K562 (cell line): ENCODE measurements at regions not wholly inside any gene's neighbourhood (a gene's known extent, or its start where the extent isn't known, plus 50 kb on each side); places are given as distances from the start of the nearest gene placed in this dataset.

Experiments used
- ATAC-seq: fragments of 200-7000 bp; cut with Tn5 transposase; 3 replicates; pipeline ENCODE4 v1.9.1; 2020; ENCODE audit warnings: moderate library complexity
- BruUV-seq: library from RNA; stranded (reverse); fragments of 400-500 nt; replicated peaks from 2 replicates; lab custom pipeline; 2021; lab: Mats Ljungman, UMichigan
- CTCF ChIA-PET: fragments of 300-600 bp; formaldehyde crosslinking; extraction: SDS; loops from one replicate; lab custom pipeline; 2021; ENCODE audit warnings: low intra/inter-chr PET ratio; lab: Yijun Ruan, JAX
- POLR2A ChIA-PET: fragments of 300-600, 350-650 bp; sonication (Branson Sonifier 250); formaldehyde crosslinking; extraction: SDS; loops from one replicate; lab custom pipeline; 2021; ENCODE audit warnings: antibody characterized with exemption, inconsistent platforms; lab: Yijun Ruan, JAX
- DNase-seq, 4 experiments: peaks; one replicate each; pipeline versions ENCODE4 v3.0.0 to v3.0.0-alpha.2; 2011 to 2018; ENCODE audit warnings: low spot score in 3 of 4, mixed read lengths in 3 of 4; ENCODE audit errors: extremely low read depth in 1 of 4
- FAIRE-seq: peaks from 2 replicates; lab custom pipeline; 2011; peaks lifted over from hg19 to GRCh38; lab: Jason Lieb, UNC
- H2AFZ ChIP-seq: 2 replicates; pipeline ENCODE4 v1.6.0; 2011; ENCODE audit warnings: low read depth, low read length, control low read depth, inconsistent platforms
- H3K27ac ChIP-seq: fragments of 200-600 bp; 3 replicates; pipeline ENCODE4 v1.8.0; 2011; ENCODE audit warnings: low read depth, mild to moderate bottlenecking, control low read depth, inconsistent platforms, low read length, moderate library complexity, mixed read lengths; ENCODE audit errors: extremely low read depth
- H3K27me3 ChIP-seq, 2 experiments: fragments of 300-600 bp in 1 of 2; 2 replicates in 1 of 2; 3 replicates in 1 of 2; pipeline versions ENCODE4 v1.6.0 to v1.8.0; 2011; ENCODE audit warnings: inconsistent platforms in 2 of 2, low read length in 2 of 2, mild to moderate bottlenecking in 1 of 2, mixed read lengths in 1 of 2, moderate library complexity in 1 of 2; ENCODE audit not compliant: control insufficient read depth in 2 of 2, insufficient read depth in 2 of 2
- H3K36me3 ChIP-seq: fragments of 300-600 bp; 3 replicates; pipeline ENCODE4 v1.8.0; 2011; ENCODE audit warnings: mild to moderate bottlenecking, low read length, inconsistent platforms; ENCODE audit not compliant: control insufficient read depth, insufficient read depth
- H3K4me1 ChIP-seq, 2 experiments: fragments of 200-600 bp in 1 of 2; replicated peaks in 1 of 2; 2 replicates in 1 of 2; 3 replicates in 1 of 2; pipeline versions ENCODE4 v1.5.1 to v1.8.0; 2011; ENCODE audit warnings: inconsistent platforms in 2 of 2, low read length in 2 of 2, mild to moderate bottlenecking in 1 of 2, mixed read lengths in 1 of 2, moderate library complexity in 1 of 2; ENCODE audit not compliant: control insufficient read depth in 2 of 2, insufficient read depth in 2 of 2
- H3K4me2 ChIP-seq: 2 replicates; pipeline ENCODE4 v1.6.1; 2011; ENCODE audit warnings: low read length, control low read depth, inconsistent platforms, mixed read lengths; ENCODE audit not compliant: insufficient read depth
- H3K4me3 ChIP-seq: fragments of 200-600 bp; sonication (generic), shearing (Covaris generic); 2 replicates; pipeline ENCODE4 v1.5.1; 2016; ENCODE audit warnings: control low read depth, inconsistent platforms
- H3K79me2 ChIP-seq: fragments of 200-600 bp; 3 replicates; pipeline ENCODE4 v1.8.0; 2011; ENCODE audit warnings: low read length, inconsistent platforms; ENCODE audit not compliant: control insufficient read depth, insufficient read depth
- H3K9ac ChIP-seq, 2 experiments: 2 replicates each; pipeline versions ENCODE4 v1.6.0 to v1.6.1; 2011; ENCODE audit warnings: low read depth in 2 of 2, low read length in 2 of 2, control low read depth in 1 of 2, inconsistent platforms in 1 of 2, mild to moderate bottlenecking in 1 of 2, mixed read lengths in 1 of 2; ENCODE audit not compliant: insufficient read depth in 1 of 2
- H3K9me1 ChIP-seq: one replicate; pipeline ENCODE4 v1.6.0; 2011; ENCODE audit warnings: inconsistent platforms, mild to moderate bottlenecking, low read length, moderate library complexity; ENCODE audit not compliant: control insufficient read depth, insufficient read depth
- H3K9me3 ChIP-seq: replicated peaks from 2 replicates; pipeline ENCODE4 v1.5.1; 2011; ENCODE audit warnings: low read depth, low read length, inconsistent platforms; ENCODE audit not compliant: control insufficient read depth, insufficient read depth
- H4K20me1 ChIP-seq: replicated peaks from 2 replicates; pipeline ENCODE4 v1.6.1; 2011; ENCODE audit warnings: low read length, inconsistent platforms, mixed read lengths; ENCODE audit not compliant: control insufficient read depth, insufficient read depth
- BHLHE40 ChIP-seq: IDR thresholded peaks from 2 replicates; pipeline ENCODE4 v1.6.1; 2011; ENCODE audit warnings: low read length, improper control_type of control experiment
- C11orf30 ChIP-seq: fragments of 450-650 bp; IDR thresholded peaks from 2 replicates; pipeline ENCODE4 v1.6.1; 2016; ENCODE audit warnings: low read depth, mild to moderate bottlenecking
- MAZ ChIP-seq, 2 experiments: fragments of 450-650 bp in 1 of 2; sonication (generic) in 1 of 2; formaldehyde crosslinking; IDR thresholded peaks in 1 of 2; conservative IDR thresholded peaks in 1 of 2; 2 replicates each; pipeline versions ENCODE4 v1.4.0 to v1.5.0; 2020; ENCODE audit warnings: mild to moderate bottlenecking in 1 of 2, missing genetic modification reagents in 1 of 2
- NR4A1 ChIP-seq, 2 experiments: fragments of 250-450 bp in 1 of 2; fragments of 450-650 bp in 1 of 2; sonication (Bioruptor Pico) in 1 of 2; IDR thresholded peaks; 2 replicates each; pipeline versions ENCODE4 v1.4.0 to v1.6.1; 2016 to 2020; ENCODE audit warnings: mild to moderate bottlenecking in 2 of 2, missing compliant biosample characterization in 1 of 2, missing genetic modification characterization in 1 of 2, moderate library complexity in 1 of 2
- RAD21 ChIP-seq, 2 experiments: fragments of 250-450 bp in 1 of 2; fragments of 450-650 bp in 1 of 2; sonication (Bioruptor Pico) in 1 of 2; formaldehyde crosslinking in 1 of 2; IDR thresholded peaks in 1 of 2; conservative IDR thresholded peaks in 1 of 2; 2 replicates each; pipeline versions ENCODE4 v1.4.0 to v1.8.0; 2020 to 2022; ENCODE audit warnings: mild to moderate bottlenecking in 2 of 2, moderate library complexity in 1 of 2
- WGBS: fragments of 100-300 bp; shearing (Covaris generic); methylation state at CpG from one replicate; pipeline ENCODE4 v1.1.6; 2016; ENCODE audit warnings: low coverage, mixed read lengths; ENCODE audit not compliant: insufficient coverage; ENCODE audit errors: missing lambda C conversion rate; 5-methylcytosine and 5-hydroxymethylcytosine counted together
- in situ Hi-C: fragments of 300-500 bp; cut with MboI; formaldehyde crosslinking; loops from 4 replicates; pipeline ENCODE4 v1.15.0; 2018; ENCODE audit warnings: inconsistent platforms, mixed read lengths
- intact Hi-C: fragments of 100-400 bp; cut with micrococcal nuclease; formaldehyde crosslinking; loops from 2 replicates; pipeline ENCODE4 v1.14.2; 2022
- TF ChIP-seq, protein P1 (sequence below): fragments of 450-650 bp; IDR thresholded peaks from 2 replicates; pipeline ENCODE4 v1.7.0; 2016; ENCODE audit warnings: borderline replicate concordance
- TF ChIP-seq, protein P2 (sequence below): fragments of 450-650 bp; IDR thresholded peaks from 2 replicates; pipeline ENCODE4 v1.6.1; 2016; ENCODE audit warnings: mild to moderate bottlenecking
- TF ChIP-seq, protein P3 (sequence below), 2 experiments: fragments of 450-650 bp in 1 of 2; sonication (generic) in 1 of 2; formaldehyde crosslinking in 1 of 2; IDR thresholded peaks in 1 of 2; conservative IDR thresholded peaks in 1 of 2; 2 replicates each; pipeline versions ENCODE4 v1.6.1 to v1.8.1; 2016 to 2023; ENCODE audit warnings: mild to moderate bottlenecking in 2 of 2, moderate library complexity in 2 of 2, inconsistent platforms in 1 of 2, missing genetic modification reagents in 1 of 2
- TF ChIP-seq, protein P4 (sequence below): fragments of 450-650 bp; formaldehyde crosslinking; IDR thresholded peaks from 2 replicates; pipeline ENCODE4 v1.4.0; 2022; ENCODE audit warnings: mild to moderate bottlenecking, moderate library complexity
- TF ChIP-seq, protein P5 (sequence below): sonication (generic); formaldehyde crosslinking; IDR thresholded peaks from 2 replicates; pipeline ENCODE4 v1.8.0; 2022; ENCODE audit warnings: missing genetic modification reagents, mild to moderate bottlenecking, moderate library complexity, borderline replicate concordance

DNA sequence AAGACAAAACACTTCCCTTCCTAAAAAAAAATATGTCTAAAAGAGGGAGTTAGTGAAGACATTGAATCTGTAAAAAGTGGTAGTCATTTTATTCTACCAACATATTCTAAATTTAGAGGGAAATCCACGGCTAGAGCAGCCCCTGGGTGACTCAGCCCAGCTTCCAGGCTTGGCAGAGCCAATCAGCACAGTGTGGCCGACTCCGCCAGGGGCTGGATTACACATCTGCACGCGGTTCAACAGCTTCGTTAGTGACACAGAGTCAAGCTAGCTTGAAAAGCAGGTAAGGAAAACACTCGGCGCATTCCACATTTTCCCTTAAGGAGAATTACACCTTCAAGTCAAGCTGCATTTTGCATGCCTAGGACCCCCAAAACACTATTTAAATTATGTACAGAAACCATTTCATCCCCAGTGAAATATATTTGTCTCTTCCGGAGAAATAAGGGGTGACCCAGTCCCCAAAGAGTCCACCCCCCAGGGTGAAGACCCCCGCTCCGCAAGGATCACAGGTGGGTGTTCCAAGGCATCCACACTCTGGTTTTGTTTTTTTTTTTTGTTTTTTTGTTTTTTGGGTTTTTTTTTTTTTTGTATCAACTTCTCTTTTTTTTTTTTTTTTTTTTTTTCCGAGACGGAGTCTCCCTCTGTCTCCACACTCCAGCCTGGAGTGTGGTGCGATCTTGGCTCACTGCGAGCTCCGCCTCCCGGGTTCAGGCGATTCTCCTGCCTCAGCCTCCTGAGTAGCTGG is 58.4 kb upstream of the ARID1B start:
- Histone ChIP-seq H3K4me1 (peaks cover 33% of the 10 kb centered on the region in 2 experiments), H3K4me2 (no peak overlapping the region), H2AFZ (peak overlapping the region; percentile 99), H3K9ac (peak overlapping the region; percentile 77 to 92), H3K9me3 (no peaks in the 10 kb centered on the region; the same call in 1 of the 2 replicates), H3K4me3 (no peak overlapping the region), H3K79me2 (no peaks in the 10 kb centered on the region), H3K27me3 (no peaks in the 10 kb centered on the region), H3K36me3 (no peaks in the 10 kb centered on the region), H3K9me1 (no peaks in the 10 kb centered on the region), H3K27ac (peak overlapping the region; percentile 90), H4K20me1 (no peaks in the 10 kb centered on the region)
- in situ Hi-C loops (no loop called here), intact Hi-C loops (loop anchor here (2.0 kb wide), 1 partner anchor 30 kb away; no protein-coding TSS in a partner anchor)
- ChIA-PET POLR2A (interaction anchor here (0.6 to 1.2 kb wide), 6 partner anchors 9 to 62 kb away, joined by 3 to 5 read pairs (median 3); no protein-coding TSS in a partner anchor), CTCF (no interaction called here)
- ATAC-seq (peak; percentile 49), FAIRE-seq (peak; percentile 79), DNase-seq (peak; percentile 68 to 81 (median 72))
- 64% methylated on average over 16 of the region's 18 CpGs for WGBS
- no TSS peak for BruUV-seq
- peak in 1 of 2 experiments; percentile 12; a peak in 1 of 4 replicates for TF ChIP-seq MAZ (CRISPR knock-in tag; conservative IDR thresholded peaks at IDR 0.05 in 1 of 2, IDR thresholded peaks at IDR 0.05 in 1 of 2)
- TF ChIP-seq NR4A1 (CRISPR knock-in tag; IDR thresholded peaks at IDR 0.05) = no peak
- TF ChIP-seq NR4A1 (tag; IDR thresholded peaks at IDR 0.05) = peak; percentile 66; the same call in 1 of the 2 replicates
- 0 out of 2 replicates have a peak, but pooled peaks have one; percentile 16 for TF ChIP-seq C11orf30
- 0 out of 2 replicates have a peak, but pooled peaks have one; percentile 11 for TF ChIP-seq BHLHE40
- TF ChIP-seq, protein P1, sequence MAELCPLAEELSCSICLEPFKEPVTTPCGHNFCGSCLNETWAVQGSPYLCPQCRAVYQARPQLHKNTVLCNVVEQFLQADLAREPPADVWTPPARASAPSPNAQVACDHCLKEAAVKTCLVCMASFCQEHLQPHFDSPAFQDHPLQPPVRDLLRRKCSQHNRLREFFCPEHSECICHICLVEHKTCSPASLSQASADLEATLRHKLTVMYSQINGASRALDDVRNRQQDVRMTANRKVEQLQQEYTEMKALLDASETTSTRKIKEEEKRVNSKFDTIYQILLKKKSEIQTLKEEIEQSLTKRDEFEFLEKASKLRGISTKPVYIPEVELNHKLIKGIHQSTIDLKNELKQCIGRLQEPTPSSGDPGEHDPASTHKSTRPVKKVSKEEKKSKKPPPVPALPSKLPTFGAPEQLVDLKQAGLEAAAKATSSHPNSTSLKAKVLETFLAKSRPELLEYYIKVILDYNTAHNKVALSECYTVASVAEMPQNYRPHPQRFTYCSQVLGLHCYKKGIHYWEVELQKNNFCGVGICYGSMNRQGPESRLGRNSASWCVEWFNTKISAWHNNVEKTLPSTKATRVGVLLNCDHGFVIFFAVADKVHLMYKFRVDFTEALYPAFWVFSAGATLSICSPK = no peak
- TF ChIP-seq, protein P2, sequence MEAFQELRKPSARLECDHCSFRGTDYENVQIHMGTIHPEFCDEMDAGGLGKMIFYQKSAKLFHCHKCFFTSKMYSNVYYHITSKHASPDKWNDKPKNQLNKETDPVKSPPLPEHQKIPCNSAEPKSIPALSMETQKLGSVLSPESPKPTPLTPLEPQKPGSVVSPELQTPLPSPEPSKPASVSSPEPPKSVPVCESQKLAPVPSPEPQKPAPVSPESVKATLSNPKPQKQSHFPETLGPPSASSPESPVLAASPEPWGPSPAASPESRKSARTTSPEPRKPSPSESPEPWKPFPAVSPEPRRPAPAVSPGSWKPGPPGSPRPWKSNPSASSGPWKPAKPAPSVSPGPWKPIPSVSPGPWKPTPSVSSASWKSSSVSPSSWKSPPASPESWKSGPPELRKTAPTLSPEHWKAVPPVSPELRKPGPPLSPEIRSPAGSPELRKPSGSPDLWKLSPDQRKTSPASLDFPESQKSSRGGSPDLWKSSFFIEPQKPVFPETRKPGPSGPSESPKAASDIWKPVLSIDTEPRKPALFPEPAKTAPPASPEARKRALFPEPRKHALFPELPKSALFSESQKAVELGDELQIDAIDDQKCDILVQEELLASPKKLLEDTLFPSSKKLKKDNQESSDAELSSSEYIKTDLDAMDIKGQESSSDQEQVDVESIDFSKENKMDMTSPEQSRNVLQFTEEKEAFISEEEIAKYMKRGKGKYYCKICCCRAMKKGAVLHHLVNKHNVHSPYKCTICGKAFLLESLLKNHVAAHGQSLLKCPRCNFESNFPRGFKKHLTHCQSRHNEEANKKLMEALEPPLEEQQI = peak; percentile 63; the same call in 1 of the 2 replicates
- TF ChIP-seq, protein P3, sequence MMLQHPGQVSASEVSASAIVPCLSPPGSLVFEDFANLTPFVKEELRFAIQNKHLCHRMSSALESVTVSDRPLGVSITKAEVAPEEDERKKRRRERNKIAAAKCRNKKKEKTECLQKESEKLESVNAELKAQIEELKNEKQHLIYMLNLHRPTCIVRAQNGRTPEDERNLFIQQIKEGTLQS (IDR thresholded peaks at IDR 0.05) = peak; percentile 83
- TF ChIP-seq, protein P3 (CRISPR knock-in tag; conservative IDR thresholded peaks at IDR 0.05) = no peak
- 0 out of 4 replicates have a peak, but pooled peaks of 1 of the 2 experiments have one; percentile 7 for TF ChIP-seq RAD21 (CRISPR knock-in tag; conservative IDR thresholded peaks at IDR 0.05 in 1 of 2, IDR thresholded peaks at IDR 0.05 in 1 of 2)
- TF ChIP-seq, protein P4, sequence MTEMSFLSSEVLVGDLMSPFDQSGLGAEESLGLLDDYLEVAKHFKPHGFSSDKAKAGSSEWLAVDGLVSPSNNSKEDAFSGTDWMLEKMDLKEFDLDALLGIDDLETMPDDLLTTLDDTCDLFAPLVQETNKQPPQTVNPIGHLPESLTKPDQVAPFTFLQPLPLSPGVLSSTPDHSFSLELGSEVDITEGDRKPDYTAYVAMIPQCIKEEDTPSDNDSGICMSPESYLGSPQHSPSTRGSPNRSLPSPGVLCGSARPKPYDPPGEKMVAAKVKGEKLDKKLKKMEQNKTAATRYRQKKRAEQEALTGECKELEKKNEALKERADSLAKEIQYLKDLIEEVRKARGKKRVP (CRISPR knock-in tag) = peak; percentile 44; the same call in 1 of the 2 replicates
- TF ChIP-seq, protein P5, sequence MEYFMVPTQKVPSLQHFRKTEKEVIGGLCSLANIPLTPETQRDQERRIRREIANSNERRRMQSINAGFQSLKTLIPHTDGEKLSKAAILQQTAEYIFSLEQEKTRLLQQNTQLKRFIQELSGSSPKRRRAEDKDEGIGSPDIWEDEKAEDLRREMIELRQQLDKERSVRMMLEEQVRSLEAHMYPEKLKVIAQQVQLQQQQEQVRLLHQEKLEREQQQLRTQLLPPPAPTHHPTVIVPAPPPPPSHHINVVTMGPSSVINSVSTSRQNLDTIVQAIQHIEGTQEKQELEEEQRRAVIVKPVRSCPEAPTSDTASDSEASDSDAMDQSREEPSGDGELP (CRISPR knock-in tag) = peak; percentile 37; the same call in 1 of the 2 replicates
